Ishikawa (cell line): ENCODE measurements at regions not wholly inside any gene's neighbourhood (a gene's known extent, or its start where the extent isn't known, plus 50 kb on each side); places are given as distances from the start of the nearest gene placed in this dataset.

Experiments
- CEBPB ChIP-seq: IDR thresholded peaks from 2 replicates; pipeline ENCODE4 v1.6.1; 2012
- CREB1 ChIP-seq: IDR thresholded peaks from 2 replicates; pipeline ENCODE4 v1.6.1; 2012; ENCODE audit warnings: low read depth
- EGR1 ChIP-seq: IDR thresholded peaks from 2 replicates; pipeline ENCODE4 v1.6.1; 2012
- EP300 ChIP-seq: IDR thresholded peaks from 2 replicates; pipeline ENCODE4 v1.6.1; 2012; ENCODE audit warnings: borderline replicate concordance
- FOXM1 ChIP-seq: IDR thresholded peaks from 2 replicates; pipeline ENCODE4 v1.6.1; 2012; ENCODE audit warnings: low read depth, borderline replicate concordance
- MAX ChIP-seq: IDR thresholded peaks from 2 replicates; pipeline ENCODE4 v1.6.1; 2012
- NFIC ChIP-seq: IDR thresholded peaks from 2 replicates; pipeline ENCODE4 v1.6.1; 2012
- RAD21 ChIP-seq: IDR thresholded peaks from 2 replicates; pipeline ENCODE4 v1.6.1; 2012; ENCODE audit warnings: low read depth
- REST ChIP-seq: IDR thresholded peaks from 2 replicates; pipeline ENCODE4 v1.6.1; 2012; ENCODE audit warnings: low read depth, mild to moderate bottlenecking
- TAF1 ChIP-seq: IDR thresholded peaks from 2 replicates; pipeline ENCODE4 v1.6.1; 2012; ENCODE audit warnings: low read depth, mild to moderate bottlenecking
- TCF12 ChIP-seq: IDR thresholded peaks from 2 replicates; pipeline ENCODE4 v1.6.1; 2012; ENCODE audit warnings: low read depth
- TEAD4 ChIP-seq: IDR thresholded peaks from 2 replicates; pipeline ENCODE4 v1.6.1; 2012
- USF1 ChIP-seq: IDR thresholded peaks from 2 replicates; pipeline ENCODE4 v1.6.1; 2012
- YY1 ChIP-seq: IDR thresholded peaks from 2 replicates; pipeline ENCODE4 v1.6.1; 2012; ENCODE audit warnings: low read depth
- ZBTB7A ChIP-seq: IDR thresholded peaks from 2 replicates; pipeline ENCODE4 v1.6.1; 2012; ENCODE audit warnings: low read depth

GRCh38 chr7:84302949-84303348 is 108.4 kb upstream of the SEMA3A start:
- TF ChIP-seq FOXM1 (no peak), REST (no peak), EP300 (no peak), TEAD4 (no peak), NFIC (no peak), RAD21 (no peak), USF1 (no peak), CEBPB (no peak)

GRCh38 chr7:84297616-84298015 is 103.0 kb upstream of the SEMA3A start:
- TF ChIP-seq USF1: no peak
- no peak for TF ChIP-seq FOXM1
- TF ChIP-seq TCF12: no peak
- TF ChIP-seq TEAD4: no peak
- TF ChIP-seq CREB1: no peak
- TF ChIP-seq MAX: no peak
- no peak for TF ChIP-seq ZBTB7A
- TF ChIP-seq EP300: no peak
- no peak for TF ChIP-seq YY1
- no peak for TF ChIP-seq NFIC
- no peak for TF ChIP-seq EGR1

GRCh38 chr7:84294847-84295455 is 100.4 kb upstream of the SEMA3A start:
- no peak for TF ChIP-seq EP300
- no peak for TF ChIP-seq USF1
- no peak for TF ChIP-seq MAX
- TF ChIP-seq TAF1: no peak
- TF ChIP-seq NFIC: no peak
- TF ChIP-seq REST: no peak
- no peak for TF ChIP-seq TCF12
- TF ChIP-seq CREB1: no peak
- TF ChIP-seq TEAD4: no peak
- no peak for TF ChIP-seq CEBPB
- no peak for TF ChIP-seq RAD21
- no peak for TF ChIP-seq FOXM1
- TF ChIP-seq ZBTB7A: no peak
- no peak for TF ChIP-seq EGR1
- no peak for TF ChIP-seq YY1

GRCh38 chr7:84294391-84294790 is 99.8 kb upstream of the SEMA3A start:
- TF ChIP-seq REST (no peak), CEBPB (no peak), EP300 (no peak), ZBTB7A (no peak), TEAD4 (no peak), YY1 (no peak), NFIC (no peak), TAF1 (no peak), USF1 (no peak), EGR1 (no peak), CREB1 (no peak), TCF12 (no peak), RAD21 (no peak), FOXM1 (no peak), MAX (no peak)
